ENCODE measurements at regions not wholly inside any gene's neighbourhood (a gene's known extent, or its start where the extent isn't known, plus 50 kb on each side); places are given as distances from the start of the nearest gene placed in this dataset.

- ChIA-PET POLR2A (no interaction called here), CTCF (no interaction called here)
These were observed 183.7 kb upstream of the CADM1 start for GRCh38 chr11:115687934-115688333.

DNA sequence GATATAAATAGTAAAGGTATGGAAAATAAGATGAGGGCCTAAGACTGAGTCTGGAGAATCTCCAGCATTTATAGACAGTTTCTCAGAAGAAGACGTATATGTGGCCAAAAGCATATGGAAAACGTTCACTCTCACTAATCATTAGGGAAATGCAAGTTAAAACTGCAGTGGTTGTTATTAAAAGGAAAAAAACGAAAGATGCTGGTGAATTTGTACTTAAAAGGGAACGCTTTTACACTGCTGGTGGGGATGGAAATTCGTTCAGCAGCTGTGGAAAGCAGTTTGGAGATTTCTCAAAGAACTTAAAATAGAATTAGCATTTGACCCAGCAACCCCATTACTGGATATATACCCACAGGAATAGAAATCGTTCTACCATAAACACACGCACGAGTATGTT, 180.5 kb upstream of the CADM1 start:
- POLR2A ChIA-PET, result no interaction called here
- CTCF ChIA-PET, result no interaction called here

DNA sequence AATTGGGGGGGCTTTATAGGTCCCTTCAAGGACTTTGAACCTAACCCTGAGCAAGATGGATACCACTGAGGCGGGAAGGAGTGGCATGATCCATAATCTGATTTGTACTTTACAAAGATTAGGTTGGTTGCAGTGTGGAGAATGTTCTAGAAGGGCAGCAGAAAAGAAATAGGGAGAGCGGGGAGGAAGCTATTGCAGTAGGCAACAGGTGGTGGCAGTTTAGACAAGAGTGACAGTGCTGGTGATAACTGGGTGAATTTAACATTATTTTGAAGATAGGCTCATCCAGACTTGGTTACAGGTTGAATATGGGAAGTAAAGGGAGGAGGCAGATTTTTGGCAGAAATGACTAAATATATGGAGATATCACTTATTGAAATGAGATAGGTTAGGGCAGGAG, 179.9 kb upstream of the CADM1 start:
- CTCF ChIA-PET, result no interaction called here
- POLR2A ChIA-PET, result no interaction called here

DNA sequence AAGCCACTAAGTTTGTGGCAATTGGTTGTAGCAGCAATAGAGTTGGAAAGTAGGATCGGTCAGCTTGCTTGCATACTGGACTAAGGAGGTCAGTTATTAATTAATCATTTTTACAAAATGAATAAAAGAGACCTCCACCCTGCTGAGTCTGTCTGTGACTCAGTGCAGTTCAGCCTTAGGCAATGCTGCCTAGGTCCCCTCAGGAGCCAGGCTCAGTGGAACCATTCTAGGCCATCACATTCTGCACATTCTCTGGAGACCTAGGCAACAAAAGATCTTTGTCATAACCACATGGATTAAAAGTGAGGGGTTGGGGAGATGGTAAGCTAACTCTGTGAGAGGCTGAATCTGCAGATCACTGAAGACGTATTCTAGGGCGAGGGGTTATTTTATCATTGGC, 178.7 kb upstream of the CADM1 start:
- ChIA-PET CTCF (no interaction called here), POLR2A (no interaction called here)

GRCh38 chr11:115682101-115682500, 177.9 kb upstream of the CADM1 start:
- CTCF ChIA-PET, result no interaction called here
- POLR2A ChIA-PET, result no interaction called here

GRCh38 chr11:115679945-115680344, 175.7 kb upstream of the CADM1 start:
- POLR2A ChIA-PET, result no interaction called here
- CTCF ChIA-PET, result no interaction called here

GRCh38 chr11:115678942-115679341, 174.7 kb upstream of the CADM1 start:
- CTCF ChIA-PET, result no interaction called here
- POLR2A ChIA-PET, result no interaction called here

DNA sequence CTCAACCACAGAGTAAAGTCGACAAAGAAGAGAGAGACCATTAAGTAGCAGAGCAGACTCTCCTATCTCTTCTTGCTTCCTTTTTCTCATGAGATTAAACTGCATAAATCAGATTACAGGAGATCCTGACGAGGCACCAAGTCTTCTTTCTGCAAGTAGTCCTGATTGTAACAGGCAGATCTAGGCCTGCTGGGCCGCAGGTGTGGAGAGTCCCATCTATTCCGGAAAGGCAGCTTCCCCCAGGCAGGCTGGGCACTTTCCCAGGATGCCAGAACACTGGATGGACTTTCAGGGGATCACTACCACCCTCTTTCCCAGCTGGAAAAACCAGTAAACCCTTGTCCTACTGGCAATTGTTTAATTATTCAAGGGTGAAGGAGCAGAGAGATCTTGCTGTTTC, 173.0 kb upstream of the CADM1 start:
- ChIA-PET POLR2A (no interaction called here), CTCF (no interaction called here)

DNA sequence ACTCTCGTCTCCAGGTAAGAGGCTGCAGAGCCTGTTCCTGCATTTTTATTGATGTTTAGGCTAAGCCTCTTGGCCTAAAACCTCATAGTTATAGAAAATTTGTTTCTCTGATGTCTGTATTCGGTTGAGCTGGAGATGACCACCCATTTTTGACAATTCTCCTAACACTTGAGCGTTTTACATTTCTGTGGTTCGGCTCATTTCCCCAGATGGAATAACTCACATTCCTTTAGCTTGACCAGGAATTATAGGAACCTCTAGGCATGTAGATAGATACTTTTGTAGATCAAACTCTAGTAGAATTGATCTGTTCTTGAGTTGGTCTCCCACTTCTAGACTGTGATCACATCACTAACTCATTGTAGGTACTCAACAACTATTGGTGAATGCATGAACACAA, 172.6 kb upstream of the CADM1 start:
- ChIA-PET CTCF (no interaction called here), POLR2A (no interaction called here)

DNA sequence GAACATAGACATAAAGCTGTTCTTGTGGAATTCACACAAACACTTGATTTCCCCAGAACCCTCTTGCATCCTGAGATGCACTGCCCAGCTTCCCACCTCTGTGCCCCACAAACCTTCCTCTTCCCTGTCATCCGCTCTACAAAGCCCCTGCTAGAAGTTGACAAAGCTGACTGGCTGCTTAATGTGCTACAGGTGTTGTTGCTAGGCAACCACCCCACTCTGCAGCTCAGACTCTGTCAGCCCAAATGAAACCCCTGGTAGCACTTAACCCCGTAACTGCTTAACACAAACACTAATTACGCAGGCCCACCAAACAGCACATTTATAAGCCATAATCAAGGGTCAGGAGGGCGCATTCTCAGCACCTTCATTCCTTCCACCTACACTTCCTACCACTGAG, 172.0 kb upstream of the CADM1 start:
- ChIA-PET CTCF (no interaction called here), POLR2A (interaction anchor here (0.6 kb wide), 1 partner anchor 10 kb away, joined by 3 read pairs; no protein-coding TSS in a partner anchor)

GRCh38 chr11:115674937-115675544, 170.8 kb upstream of the CADM1 start:
- POLR2A ChIA-PET, result no interaction called here
- CTCF ChIA-PET, result no interaction called here

DNA sequence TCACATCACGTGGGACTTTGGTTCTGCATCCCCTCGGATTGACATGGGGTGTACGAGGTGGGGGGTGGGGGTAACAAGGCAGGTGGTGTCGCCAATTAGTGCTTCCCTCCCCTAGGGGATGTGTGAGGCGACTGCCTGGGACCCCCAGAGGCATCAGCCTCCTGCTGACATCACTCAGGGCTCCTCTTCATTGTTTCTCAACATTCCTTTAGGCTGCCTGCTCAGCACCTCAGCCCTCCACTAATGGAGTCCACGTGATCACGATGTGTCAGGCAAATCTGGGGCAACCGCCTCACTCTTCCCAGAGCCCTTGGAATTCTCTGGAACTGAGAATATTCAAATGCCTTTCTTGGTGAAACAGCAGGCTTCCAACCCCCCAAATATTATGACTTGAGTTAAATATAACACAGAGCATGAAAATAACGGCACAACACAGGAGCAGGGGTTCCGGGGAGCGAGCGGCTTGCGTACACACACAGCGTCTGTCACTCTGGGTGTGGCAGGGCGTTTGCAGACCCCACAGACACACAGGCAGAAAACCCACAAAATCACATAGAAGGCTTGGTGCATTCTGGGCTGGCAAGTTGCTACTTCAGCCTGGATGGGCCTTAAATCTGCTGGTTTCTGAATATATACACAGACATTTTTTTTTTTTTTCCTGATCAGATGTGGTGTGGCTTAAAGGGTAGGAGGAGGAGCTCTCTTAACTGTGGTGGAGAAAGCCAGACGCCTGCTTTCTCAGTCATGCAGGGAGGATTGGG, 170.1 kb upstream of the CADM1 start:
- CTCF ChIA-PET, result no interaction called here
- POLR2A ChIA-PET, result no interaction called here

- ChIA-PET CTCF (no interaction called here), POLR2A (no interaction called here)
These were observed 169.5 kb upstream of the CADM1 start for GRCh38 chr11:115673720-115674119.

DNA sequence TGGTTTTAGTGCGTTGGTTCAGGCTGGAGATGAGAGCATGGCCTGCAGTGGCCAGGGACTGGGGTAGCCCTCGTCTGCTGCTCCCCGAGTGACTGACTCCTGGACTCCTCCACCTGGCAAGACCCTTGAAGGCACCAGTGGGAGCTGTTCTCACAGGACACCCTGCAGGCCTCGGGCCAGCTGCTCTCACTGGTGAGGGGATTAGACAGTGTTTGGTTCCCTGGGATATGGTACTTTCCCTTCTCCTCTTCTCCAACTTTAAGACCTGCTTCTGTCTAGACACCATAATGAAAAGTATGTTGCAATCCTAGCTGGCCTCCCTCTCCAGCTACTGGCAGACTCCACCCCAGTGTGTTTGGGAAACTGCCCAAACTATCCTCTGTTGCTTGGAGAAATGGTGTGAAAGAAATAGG, 168.8 kb upstream of the CADM1 start:
- CTCF ChIA-PET, result no interaction called here
- POLR2A ChIA-PET, result no interaction called here

DNA sequence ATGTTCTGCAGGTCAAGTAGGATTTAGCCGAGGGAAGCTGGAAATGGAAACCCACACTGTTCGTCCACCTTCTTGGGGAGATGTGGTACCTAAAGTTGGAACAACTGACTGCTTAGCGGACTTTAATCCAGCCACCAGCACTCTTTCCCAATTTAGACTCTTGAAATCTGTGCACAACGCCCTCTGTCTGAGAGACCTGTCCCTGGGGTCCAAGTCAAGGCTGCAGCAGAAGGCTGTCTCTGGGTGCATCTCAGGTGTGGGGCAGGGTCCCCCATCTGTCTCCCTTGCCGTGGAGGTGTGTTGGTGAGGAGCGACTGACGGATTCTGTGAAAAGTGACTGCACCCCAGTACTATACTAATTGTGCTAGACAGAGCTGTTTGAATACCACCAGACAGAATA, 168.2 kb upstream of the CADM1 start:
- POLR2A ChIA-PET, result no interaction called here
- CTCF ChIA-PET, result no interaction called here

DNA sequence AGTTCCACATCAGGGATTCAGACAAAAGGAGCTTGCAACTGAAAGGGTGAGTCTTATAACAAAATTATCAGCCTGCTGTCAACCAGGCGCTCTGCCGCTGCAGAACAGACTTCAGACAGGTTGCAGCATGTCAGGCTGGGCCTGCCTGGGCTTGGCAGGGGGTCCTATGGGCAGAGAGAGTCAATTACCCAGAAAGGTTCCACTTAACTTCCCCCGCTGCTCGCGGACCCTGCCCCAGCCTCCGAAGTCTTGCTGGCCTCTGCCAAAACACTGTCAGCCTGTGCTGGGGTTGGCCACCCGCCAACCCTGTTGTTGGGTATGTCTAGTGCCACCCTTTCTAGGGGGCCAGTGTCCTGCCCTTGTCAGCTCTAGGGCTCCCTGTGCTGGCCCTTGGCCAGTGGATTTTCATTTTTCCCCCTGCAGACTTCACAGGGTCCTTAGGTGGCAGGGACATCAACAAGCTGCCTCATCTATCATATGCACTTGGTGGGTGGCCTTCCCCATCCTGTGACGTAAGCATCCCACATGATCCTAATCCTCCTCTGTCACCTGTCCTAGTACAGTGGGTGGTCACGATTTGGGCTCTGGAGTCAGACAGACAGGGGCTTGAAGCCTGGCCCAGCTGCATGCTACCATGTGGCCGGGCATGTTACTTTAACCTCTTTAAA, 166.5 kb upstream of the CADM1 start:
- POLR2A ChIA-PET, result no interaction called here
- CTCF ChIA-PET, result no interaction called here

- ChIA-PET CTCF (no interaction called here), POLR2A (no interaction called here)
These were observed 161.7 kb upstream of the CADM1 start for GRCh38 chr11:115665958-115666357.

DNA sequence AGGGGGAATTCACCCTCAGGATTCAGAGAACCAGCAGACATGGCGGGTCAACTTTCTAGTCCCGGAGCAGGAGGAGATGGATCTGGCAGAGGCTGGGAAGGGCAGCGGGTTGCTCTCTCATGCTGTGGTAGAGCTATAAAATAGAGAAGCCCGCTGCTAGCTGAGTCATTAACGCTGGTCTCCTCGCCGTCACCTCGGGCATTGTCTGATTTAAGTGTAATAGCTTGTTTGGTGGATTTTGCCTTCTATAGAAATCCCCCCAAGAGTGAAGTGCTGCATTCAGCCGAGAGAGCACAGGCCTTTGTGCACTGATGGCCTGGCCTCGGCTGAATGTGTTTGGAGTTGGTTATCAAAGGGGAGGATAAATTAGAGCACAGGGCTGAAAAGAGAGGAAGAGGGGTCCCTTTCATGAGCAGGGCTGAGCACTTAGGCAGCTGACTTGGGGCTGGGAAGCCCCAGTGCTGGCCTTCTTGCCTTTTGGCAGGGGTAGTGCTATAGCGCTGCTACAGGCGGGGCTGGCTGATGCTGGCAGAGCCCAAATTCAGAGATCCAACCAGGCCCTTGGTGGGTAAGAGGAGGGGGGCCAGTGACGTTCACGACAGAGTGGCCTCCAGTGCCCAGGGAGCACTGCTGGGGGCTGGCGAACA, 161.1 kb upstream of the CADM1 start:
- ChIA-PET CTCF (no interaction called here), POLR2A (no interaction called here)

DNA sequence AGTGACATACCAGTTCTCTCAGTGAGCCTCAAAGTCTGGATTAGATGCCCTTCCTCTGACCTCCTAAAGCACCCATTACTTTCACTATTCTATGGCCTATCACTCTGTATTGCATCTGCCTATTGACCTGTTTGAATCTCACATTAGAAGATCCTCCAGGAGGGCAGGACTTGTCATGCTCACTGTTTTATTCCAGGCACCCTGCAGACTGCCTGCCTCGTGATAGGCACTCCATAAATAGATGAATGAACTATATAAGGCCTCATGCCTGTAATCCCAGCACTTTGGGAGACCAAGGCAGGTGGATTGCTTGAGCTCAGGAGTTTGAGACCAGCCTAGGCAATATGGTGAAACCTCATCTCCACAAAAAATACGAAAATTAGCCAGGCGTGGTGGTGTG, 160.1 kb upstream of the CADM1 start:
- ChIA-PET POLR2A (no interaction called here), CTCF (no interaction called here)

GRCh38 chr11:115663790-115664189, 159.6 kb upstream of the CADM1 start:
- ChIA-PET CTCF (no interaction called here), POLR2A (no interaction called here)
